ENCODE measurements at regions not wholly inside any gene's neighbourhood (a gene's known extent, or its start where the extent isn't known, plus 50 kb on each side); places are given as distances from the start of the nearest gene placed in this dataset.

DNA sequence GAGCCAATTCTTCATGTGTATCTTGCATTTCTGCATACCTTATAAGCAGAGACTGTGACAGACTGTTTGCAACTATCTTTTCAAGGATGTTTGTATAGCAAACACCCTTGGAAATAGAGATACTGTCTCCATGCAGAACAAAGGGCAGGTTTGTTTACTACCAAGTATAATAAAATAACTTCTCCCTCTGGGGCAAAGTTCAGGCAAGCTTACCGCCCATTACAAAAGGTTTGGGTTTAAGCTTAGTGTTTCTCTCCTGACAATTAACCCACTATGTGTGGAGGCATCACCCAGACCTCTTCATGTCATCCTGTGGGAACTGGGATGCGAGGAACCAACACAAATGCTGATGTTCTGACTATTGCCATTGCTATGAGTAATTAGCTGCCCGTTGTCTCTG lies 479.1 kb upstream of the ZMIZ1 start:
- TF ChIP-seq, protein P1, sequence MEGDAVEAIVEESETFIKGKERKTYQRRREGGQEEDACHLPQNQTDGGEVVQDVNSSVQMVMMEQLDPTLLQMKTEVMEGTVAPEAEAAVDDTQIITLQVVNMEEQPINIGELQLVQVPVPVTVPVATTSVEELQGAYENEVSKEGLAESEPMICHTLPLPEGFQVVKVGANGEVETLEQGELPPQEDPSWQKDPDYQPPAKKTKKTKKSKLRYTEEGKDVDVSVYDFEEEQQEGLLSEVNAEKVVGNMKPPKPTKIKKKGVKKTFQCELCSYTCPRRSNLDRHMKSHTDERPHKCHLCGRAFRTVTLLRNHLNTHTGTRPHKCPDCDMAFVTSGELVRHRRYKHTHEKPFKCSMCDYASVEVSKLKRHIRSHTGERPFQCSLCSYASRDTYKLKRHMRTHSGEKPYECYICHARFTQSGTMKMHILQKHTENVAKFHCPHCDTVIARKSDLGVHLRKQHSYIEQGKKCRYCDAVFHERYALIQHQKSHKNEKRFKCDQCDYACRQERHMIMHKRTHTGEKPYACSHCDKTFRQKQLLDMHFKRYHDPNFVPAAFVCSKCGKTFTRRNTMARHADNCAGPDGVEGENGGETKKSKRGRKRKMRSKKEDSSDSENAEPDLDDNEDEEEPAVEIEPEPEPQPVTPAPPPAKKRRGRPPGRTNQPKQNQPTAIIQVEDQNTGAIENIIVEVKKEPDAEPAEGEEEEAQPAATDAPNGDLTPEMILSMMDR (conservative IDR thresholded peaks at IDR 0.05; ENCODE audit: low read length): no peak
- no peak for TF ChIP-seq EZH2phosphoT487 (IDR thresholded peaks at IDR 0.05; ENCODE audit: borderline replicate concordance, low read depth, low read length)

Measured in OCI-LY7 (cell line).